ENCODE measurements at regions not wholly inside any gene's neighbourhood (a gene's known extent, or its start where the extent isn't known, plus 50 kb on each side); places are given as distances from the start of the nearest gene placed in this dataset.

DNA sequence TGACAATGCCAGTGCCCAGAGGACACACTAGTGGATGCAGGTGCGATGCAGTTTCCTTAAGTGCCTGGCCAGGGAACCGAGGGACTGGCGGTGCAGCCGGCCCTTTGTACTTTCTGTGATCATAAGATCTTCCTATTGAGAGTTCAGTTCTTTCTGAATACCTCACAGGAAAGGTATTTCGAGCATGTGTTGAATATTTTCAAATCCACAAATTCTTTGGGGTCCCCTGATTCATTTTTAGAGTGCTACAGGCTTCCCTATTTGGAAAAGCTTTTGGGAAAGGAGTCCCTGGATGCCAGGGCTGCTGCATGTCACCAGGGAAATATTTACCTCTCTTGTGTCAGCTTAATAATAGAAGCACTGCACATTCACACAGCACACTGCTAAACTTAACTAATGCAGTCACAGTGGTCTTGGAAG is 281.5 kb downstream of the GADD45G start:
- intact Hi-C loops (cut with DNase I), result no loop called here
- no peak for DNase-seq

DNA sequence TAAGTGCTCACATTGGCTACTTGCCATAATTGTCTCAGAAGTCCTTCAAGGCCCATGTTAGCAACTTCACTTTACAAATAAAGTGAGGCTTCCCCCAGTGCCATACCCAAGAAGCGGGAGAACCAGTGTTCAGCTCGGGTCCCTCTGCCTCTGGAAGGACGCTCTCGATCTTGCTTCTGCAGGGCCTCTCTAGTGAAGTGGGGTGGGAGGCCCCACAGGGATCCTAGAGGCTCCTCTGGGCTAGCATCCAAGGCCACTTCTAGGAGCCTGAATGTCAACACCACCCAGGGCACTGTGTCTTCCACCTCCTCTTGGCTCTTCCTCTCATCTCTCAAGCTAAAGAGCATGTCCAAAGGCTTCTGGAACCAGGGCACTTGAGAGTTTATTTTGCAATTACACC is 282.5 kb downstream of the GADD45G start:
- DNase-seq, result peak in 1 of 10 donors; percentile 12
- intact Hi-C loops (cut with DNase I), result no loop called here

DNA sequence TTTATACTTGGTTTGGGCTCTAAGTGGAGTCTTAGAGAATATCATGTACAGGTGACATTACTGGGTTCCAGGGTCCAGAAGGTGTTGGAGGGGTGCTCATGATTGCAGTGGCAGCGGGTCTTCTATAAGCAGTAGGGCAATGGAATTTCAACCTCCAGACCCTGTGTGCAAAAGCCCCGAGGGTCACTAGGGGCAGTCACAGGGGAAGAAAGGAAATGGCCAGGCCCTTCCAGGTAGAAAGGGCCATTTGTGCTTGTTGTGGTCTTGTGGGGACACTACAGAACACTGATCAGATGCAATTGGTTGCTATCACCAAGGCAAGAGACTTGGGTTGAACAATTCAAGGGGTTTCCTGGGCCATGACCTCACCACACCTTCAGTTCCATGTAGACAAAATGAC is 283.4 kb downstream of the GADD45G start:
- intact Hi-C loops (cut with DNase I), result no loop called here
- DNase-seq, result no peak

DNA sequence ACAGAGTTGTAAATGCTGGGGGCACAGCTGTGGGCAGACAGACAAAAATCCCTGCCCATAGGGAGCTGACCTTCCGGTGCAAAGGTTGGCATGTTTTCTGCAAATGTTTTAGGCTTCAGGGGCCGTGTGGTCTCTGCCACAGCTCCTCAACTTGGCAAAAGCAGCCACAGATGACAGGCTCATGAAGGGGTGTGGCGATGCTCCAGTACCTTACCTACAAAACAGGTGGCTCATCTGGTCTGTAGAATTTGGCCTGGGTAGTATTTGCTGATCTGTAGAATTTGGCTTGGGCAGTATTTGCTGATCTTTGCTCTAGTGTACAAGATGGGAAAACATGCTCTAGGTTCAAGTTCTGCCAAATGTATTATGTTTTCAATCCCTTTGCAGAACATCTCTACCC is 283.9 kb downstream of the GADD45G start:
- DNase-seq, result peak in 1 of 10 donors; percentile 22
- intact Hi-C loops (cut with DNase I), result no loop called here

DNA sequence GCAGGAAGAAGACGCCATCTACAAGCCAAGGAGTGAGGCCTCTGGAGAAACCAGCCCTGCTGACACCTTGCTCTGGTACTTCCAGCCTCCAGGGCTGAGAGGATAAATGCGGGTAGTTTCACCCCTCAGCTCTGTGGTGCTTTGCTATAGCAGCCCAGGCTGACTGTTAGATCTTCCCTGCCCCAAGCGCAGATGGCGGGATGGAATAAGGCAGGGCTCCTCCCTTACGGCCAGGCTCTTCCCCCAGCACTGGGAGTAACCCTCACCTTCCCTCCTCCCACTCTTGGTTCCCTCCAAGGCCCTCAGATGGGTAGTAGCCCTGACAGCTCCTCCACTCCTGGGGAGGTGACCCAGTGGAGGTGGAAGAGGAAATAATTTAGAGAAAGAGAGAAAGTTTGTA is 285.1 kb downstream of the GADD45G start:
- DNase-seq, result peak in 1 of 10 donors; percentile 42
- intact Hi-C loops (cut with DNase I), result no loop called here

DNA sequence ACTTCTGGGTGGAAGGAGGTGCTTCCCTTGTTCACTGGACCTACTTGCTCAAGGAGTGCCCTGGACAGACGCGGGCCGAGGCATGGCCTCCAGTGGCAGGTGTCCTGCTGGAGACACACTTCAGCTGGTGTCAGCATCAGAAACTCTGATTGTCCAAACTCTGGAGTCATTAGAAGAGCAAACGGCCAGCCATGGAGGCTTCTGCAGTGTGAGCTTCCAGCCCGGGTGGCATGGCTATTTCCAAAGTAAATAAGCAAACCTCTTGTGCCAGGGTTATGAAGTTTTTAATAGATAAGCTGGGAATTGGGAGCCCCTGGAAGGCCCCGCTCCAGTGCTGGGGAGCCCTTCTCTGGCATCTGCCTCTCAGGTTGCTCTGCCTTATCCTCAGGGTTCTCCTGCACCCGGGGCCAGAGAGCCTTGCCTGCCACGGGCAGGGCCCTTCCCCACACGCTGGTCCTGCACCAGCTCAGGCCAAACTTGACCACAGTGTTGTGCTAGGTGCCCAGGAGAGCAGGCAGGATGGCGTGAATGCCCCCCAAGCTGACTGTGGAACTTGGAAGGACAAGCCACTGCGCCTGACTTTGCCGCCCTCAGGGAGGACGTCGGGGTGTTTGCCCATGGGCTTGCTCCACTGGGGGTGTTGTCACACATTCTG is 285.6 kb downstream of the GADD45G start:
- intact Hi-C loops (cut with DNase I), result no loop called here
- DNase-seq, result peak in 1 of 10 donors; percentile 77

DNA sequence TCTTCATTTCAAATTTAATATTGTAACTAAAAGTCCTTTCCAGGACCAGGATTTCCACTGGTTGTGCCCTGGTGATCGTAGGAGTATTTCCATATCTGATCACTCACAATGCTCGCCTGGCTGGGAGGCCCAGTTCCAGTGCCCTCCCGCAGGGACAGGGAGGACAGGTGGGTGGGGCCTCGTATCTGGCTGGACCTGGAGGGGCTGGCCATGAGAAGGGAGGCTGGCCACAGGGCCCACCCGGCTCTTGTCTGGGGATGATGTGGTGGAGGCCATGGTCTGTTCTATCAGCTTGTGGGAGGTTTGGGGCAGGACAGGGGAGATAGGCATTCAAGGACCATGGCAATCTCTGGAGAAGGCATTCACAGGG is 286.4 kb downstream of the GADD45G start:
- no peak for DNase-seq
- intact Hi-C loops (cut with DNase I), result no loop called here

DNA sequence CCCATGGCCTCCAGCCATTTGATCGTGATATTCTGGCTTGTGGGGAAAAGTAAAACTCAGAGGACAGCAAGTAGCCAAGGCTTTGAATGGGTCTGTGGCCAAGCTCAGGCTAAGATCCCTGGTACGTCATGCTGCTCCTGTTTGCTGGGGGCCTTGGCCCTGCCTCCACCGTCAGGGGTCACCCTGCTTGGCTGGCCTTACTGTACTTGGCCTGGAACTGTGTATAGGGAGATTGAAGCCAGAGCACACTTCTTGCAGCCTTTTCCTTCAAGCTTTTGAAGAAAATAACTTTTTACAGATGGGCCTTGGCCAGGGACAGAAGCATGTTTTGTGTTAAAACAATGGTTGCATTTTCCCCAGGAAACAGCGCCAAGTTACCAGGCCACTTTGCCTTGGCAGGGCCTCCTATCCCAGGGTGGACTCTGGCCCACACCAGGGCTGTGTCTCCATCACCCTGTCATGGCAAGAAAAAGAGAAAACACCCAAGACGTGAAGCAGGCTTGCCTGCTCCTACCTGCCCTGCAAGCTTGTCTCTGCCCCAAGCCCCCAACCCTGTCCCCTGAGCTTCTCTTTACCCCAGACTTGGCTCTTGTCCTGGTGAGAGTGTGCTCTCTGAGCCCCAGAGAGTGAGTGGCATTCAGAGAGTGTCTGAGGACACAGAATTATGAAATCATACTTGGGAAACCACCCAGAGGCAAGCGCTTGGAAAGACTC is 286.9 kb downstream of the GADD45G start:
- intact Hi-C loops (cut with DNase I), result no loop called here
- peak in 2 of 10 donors; percentile 31 to 42 for DNase-seq

DNA sequence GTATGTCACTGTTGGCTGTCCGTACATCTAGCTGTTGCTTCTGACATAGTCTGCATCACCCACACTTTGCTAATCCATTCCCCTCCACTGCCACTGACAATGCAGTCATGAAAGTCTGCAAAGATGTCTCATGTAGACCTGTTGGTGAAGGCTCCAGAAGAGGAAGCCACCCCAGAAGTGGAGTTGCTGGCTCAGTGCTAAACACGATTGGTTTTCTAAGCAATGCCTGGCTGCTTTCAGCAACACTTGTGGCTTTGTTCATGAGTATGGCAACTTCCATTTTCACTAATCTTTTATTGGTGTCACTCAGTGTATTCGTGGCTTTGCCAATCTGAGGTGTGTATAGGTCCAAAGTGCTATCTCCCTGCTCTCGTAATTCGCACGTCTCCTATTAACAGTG is 288.1 kb downstream of the GADD45G start:
- intact Hi-C loops (cut with DNase I), result no loop called here
- no peak for DNase-seq

DNA sequence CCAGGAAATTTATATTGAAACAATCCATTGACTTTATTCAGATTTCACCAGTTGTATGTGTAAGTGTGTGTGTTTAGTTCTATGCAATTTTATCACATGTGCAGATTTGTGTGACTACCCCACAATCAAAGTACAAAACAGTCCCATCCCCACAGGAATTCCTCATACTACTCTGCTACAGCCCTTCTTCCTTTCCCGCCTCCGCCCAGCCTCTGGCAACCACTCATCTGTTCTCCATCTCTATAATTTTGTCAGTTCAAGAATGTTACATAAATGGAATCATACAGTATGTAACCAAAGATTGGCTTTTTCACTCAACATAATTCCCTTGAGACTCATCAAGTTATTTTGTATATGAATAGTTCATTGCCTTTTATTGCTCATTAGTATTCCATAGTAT is 289.1 kb downstream of the GADD45G start:
- DNase-seq, result no peak
- intact Hi-C loops (cut with DNase I), result no loop called here

DNA sequence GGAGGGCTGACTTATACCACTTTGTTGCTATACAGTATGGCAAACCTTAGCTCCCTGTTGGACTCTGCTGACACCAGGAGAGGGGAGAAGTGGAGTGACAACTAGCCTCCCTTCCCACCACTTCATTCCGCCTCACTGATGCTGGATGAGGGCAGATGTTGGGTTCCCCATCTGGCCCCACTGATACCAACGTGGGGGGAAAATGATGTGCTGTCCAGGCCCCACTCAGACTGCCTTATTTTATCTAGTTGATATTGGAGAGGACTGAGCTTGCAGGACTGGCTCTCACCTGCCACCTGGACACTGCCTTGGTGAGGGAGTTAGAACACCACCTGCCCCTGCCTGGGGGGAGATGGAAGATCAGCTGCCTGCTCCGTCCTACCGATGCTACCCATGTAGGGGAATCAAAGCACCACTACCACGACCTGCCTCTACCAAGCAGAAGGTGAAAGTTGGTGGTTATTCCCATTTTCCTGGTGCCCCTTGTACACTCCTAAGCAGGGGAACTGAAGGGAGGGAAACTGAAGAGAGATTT is 292.1 kb downstream of the GADD45G start:
- intact Hi-C loops (cut with DNase I), result no loop called here
- DNase-seq, result no peak

DNA sequence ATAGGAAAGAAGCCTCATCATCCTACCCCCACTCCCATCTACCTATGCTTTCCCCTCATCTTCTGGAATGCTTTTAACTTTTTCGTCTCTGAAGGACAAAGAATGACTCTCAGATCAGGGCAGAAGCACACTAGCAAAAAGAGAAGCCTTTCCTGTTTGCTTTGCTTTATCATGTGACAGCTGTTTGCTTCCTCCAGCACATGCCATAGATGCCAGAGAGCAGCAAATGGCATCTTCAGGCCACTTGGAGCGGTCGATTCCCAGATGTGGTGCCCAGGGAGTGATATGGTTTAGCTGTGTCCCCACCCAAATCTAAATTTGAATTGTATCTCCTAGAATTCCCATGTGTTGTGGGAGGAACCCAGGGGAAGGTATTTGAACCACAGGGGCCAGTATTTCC is 294.8 kb downstream of the GADD45G start:
- DNase-seq, result no peak
- intact Hi-C loops (cut with DNase I), result no loop called here

DNA sequence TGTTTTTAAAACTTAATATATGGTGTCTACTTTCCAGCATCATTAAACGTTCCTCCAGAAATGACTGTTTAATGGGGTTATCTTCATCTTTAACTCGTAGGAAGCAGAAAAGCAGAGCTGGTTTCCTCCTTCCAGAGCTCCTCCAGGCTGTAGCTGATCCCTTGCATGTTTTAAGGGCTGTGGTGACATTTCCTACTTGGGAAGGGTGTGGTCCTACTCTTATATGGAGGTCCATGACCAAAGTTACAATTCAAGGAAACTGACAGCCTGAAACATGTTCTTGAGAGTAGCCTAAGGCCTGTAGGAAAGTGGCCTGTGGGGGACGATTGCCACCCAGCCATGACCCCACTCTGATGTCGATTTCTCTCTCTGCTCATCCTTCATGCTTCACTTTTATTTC is 297.1 kb downstream of the GADD45G start:
- intact Hi-C loops (cut with DNase I), result no loop called here
- no peak for DNase-seq

DNA sequence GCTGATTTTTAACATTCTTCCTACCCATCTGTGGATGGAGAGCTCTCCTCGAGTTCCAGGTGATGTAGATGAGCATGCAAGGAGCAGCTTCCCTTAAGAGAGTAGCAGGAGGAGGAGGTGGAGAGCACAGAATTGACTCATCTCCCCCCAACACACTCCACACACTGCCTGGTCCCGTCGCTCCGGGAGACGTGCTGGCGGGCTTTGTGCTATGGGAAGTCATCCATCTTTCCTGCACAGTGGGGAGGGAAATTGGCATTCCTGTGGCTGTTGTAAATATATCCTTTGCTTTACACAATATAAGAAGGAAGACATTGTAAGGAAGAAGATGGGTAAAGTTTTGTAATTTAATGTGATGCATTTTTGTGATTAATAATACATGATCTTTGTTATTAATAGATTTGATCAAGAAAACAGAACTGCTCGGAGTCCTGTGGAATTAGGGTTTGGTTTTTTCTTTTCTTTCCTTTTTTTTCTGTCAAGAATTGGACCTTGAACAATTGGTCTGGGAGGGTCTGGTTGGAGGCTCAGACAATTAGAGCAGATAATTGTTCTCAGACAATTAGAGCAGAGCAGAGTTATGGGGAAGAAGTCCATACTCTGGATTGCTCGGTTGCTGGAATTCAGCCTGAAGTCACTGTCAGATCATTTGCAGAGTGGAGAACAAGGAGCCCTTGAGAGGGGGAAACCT is 297.8 kb downstream of the GADD45G start:
- DNase-seq, result no peak
- intact Hi-C loops (cut with DNase I), result no loop called here

DNA sequence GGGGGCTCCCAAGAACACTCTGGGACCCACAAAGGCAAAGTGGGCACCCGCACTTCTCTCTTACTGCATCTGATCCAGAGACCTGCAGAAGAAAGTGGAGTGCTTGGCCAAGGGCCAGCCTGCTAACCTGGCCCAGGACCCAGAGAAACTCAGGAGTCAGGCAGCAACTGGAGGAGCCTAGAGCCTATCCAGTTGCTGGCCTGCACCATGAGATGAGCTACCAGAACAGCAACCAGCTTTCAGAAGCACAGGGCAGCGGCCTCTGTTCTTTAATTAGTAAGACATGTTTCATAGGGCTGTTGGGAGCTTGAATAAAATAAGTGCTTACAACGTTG is 298.3 kb downstream of the GADD45G start:
- DNase-seq, result no peak

DNA sequence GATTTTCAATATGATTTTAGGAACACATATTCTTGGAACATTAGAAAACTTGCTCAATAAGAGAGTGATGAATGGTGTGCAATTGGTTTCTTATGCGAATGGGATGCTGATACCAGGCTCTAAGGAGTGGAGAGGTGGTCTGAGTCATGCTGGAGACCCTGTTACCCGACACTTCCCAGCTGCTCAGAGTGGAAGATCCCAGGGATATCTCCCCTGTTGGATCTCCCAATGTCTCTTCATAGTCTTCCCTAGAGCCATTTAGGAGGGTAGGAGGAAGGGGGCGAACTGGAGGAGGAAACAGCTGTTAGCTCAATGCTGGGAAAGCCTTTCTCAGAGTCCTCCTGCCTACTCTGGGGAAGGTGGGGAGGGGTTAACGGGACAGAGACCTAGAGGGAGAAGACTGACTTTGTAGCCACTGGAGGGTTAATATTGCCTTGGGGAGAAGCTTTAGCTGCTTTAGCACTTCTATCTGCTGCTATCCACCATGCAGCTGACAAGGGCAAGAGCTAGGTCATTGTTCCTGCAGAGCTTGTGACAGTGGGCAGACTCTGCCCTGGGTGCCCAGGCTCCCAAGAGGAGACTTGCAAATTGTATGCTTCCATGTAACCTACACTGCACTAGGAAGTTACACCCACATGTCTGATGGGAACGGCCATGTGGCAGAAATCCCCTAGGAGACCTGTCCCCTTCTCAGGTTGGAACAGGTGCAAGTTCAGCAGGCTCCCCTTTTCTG is 301.0 kb downstream of the GADD45G start:
- intact Hi-C loops (cut with DNase I), result no loop called here
- DNase-seq, result no peak

More for the DNA sequence above, 298.3 kb downstream of the GADD45G start:
- intact Hi-C loops (cut with DNase I), result no loop called here

DNA sequence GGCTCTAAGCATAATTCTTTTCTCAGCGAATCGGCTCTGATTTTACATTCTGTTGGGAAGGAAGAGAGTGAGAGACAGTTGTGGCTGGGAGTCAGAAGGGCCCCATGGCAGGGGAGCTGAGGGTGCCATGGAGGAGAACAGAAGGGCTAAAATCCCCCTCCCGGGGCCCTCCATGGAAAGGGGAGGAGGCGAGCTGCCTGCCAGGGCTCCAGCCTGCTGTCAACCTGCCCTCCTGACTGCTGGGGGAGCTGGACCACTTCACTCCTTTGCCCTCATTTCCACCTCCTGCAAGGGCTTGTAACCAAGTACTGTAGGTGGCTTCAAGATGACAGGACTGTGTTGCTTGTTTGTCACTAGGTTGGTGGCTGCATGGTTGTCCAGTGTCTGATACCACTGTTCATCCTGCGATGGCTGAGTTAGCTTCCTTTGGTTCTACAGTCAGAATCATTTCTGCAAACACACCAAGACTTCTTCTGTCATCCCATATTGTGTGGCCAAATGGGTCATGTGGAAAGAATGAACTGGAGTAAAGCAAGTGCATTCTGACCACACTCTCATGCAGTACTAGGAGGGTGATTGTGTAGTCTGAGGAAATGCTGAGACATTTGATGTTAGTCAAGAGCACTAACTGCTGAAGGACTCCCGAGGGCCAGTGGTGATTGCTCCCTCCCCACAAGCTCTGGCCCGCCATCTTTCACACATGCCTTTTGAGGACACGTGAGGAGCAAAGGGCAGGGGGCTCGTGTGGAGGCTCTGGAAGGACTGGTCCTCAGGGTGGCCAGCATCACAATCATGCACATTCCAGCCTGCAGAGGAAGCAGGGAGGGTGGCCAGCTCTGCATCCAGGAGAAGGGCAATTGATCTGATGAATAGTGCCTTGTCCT is 307.2 kb downstream of the GADD45G start:
- intact Hi-C loops (cut with DNase I), result no loop called here
- DNase-seq, result no peak

DNA sequence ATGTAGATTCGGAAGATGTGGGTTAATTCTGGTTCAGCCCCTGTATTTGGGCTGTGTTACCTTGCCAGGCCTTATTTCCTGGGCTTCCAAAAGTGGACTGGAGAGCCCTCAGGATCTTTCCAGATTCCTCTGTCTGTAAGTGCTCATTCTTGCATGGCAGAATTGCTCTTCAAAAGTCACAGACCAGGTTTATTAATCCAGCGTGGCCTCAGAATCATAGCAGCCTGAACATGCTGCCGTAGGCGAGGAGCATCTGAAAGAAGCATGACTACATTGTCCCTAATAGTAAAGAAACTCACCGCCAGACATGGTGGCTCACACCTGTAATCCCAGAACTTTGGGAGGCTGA is 307.8 kb downstream of the GADD45G start:
- DNase-seq, result no peak
- intact Hi-C loops (cut with DNase I), result no loop called here

DNA sequence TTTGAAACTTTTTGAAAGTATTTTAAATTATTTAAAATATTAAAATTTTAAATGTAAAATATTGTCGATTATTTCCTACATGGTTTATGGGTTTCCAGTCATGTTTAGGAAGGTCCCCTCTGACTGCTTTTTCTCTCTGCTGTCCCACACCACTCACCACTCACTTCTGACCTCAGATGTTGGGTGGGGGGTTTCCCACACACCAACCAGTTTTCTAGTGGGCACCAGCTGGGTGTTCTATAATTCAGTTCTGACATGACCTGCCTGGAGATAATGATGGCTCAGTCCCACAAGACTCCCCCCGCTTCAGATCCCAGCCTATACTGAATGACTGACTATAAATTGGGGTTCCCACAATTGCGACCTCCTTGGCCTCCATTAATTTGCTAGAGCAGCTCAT is 310.4 kb downstream of the GADD45G start:
- DNase-seq, result no peak
- intact Hi-C loops (cut with DNase I), result no loop called here

DNA sequence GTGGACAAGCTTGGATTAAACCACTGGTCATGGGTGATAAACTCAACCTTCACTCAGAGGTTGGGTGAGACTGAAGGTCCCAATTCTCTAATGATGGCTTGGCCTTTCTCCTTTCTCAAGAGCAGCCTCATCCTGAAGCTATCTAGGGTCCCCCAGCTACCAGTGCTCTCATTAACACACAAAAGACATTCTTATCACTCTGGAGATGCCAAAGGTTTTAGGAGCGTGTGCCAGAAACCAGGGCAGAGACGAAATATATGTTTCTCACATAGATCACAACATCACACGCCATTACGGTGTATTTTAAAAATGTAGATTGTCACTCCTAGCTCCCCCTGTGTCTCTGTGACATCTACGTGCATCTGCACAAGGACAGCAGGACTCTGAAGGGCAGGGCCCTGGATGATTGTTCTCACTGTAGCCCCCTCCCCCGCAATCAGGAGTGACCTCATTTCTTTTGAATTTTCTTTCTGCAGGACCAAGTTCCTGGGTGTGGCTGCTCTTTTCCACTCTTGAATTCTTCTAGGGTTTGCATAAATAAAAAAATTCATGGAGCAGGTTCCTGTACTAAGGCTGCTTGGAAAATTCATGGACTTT is 311.3 kb downstream of the GADD45G start:
- DNase-seq, result no peak
- intact Hi-C loops (cut with DNase I), result no loop called here
